ENCODE measurements at regions not wholly inside any gene's neighbourhood (a gene's known extent, or its start where the extent isn't known, plus 50 kb on each side); places are given as distances from the start of the nearest gene placed in this dataset.

DNA sequence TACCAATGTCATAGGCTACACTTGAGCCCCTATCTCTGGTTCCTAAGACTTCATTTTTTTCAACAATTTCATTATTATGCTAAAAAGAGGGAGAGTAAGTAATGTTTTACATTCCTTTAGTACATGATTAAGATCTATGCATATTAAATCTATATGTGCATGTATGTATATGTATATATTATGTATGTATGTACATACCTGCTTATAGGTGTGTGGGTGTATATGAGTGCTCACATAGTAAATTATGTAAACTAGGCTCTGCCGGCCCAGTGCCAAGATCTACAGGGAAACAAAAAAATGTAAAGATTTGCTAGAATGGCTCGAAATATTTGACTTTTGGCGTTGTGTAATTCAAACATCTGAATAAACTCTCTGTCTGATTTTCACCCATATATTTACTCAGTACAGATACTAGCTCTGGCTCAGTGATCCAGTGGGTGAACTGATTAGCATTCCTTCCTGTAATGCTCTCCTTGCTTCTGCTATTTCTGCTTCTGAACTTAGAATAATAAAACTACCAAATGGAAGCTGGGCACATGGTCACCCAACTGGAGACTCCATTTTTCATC lies 113.1 kb upstream of the FGGY start:
- H3K79me2 ChIP-seq (ENCODE audit: insufficient read depth, low read length) = no peaks in the 10 kb centered on the region
- H3K27me3 ChIP-seq (ENCODE audit: insufficient read depth, low read length) = no peaks in the 10 kb centered on the region
- no peak overlapping the region for H3K4me3 ChIP-seq (ENCODE audit: insufficient read depth, low read length)
- no peaks in the 10 kb centered on the region for H3K9me3 ChIP-seq (ENCODE audit: low read depth, low read length)
- TF ChIP-seq CTCF (IDR thresholded peaks at IDR 0.05; ENCODE audit: extremely low read depth, low read depth, low read length) = no peak
- H2AFZ ChIP-seq (ENCODE audit: low read length) = no peak overlapping the region
- H3K27ac ChIP-seq (ENCODE audit: low read depth, low read length) = no peak overlapping the region
- H3K36me3 ChIP-seq (ENCODE audit: insufficient read depth, low read length) = no peaks in the 10 kb centered on the region
- no peaks in the 10 kb centered on the region for H4K20me1 ChIP-seq (ENCODE audit: insufficient read depth, low read length)
- no peak overlapping the region for H3K4me2 ChIP-seq (ENCODE audit: insufficient read depth, low read length)
- H3K4me1 ChIP-seq (ENCODE audit: insufficient read depth, low read length) = peaks cover 6% of the 10 kb centered on the region
- DNase-seq (ENCODE audit: insufficient read length, low spot score, missing footprints) = no peak

GRCh38 chr1:59184365-59184905 lies 112.5 kb upstream of the FGGY start:
- H3K79me2 ChIP-seq (ENCODE audit: insufficient read depth, low read length) = no peaks in the 10 kb centered on the region
- H3K4me3 ChIP-seq (ENCODE audit: insufficient read depth, low read length) = no peak overlapping the region
- peaks cover 6% of the 10 kb centered on the region for H3K4me1 ChIP-seq (ENCODE audit: insufficient read depth, low read length)
- no peaks in the 10 kb centered on the region for H3K9me3 ChIP-seq (ENCODE audit: low read depth, low read length)
- H4K20me1 ChIP-seq (ENCODE audit: insufficient read depth, low read length) = no peaks in the 10 kb centered on the region
- H3K4me2 ChIP-seq (ENCODE audit: insufficient read depth, low read length) = no peak overlapping the region
- no peak overlapping the region for H3K27ac ChIP-seq (ENCODE audit: low read depth, low read length)
- H3K36me3 ChIP-seq (ENCODE audit: insufficient read depth, low read length) = no peaks in the 10 kb centered on the region
- H2AFZ ChIP-seq (ENCODE audit: low read length) = no peak overlapping the region
- no peak for DNase-seq (ENCODE audit: insufficient read length, low spot score, missing footprints)
- H3K27me3 ChIP-seq (ENCODE audit: insufficient read depth, low read length) = no peaks in the 10 kb centered on the region
- no peak for TF ChIP-seq CTCF (IDR thresholded peaks at IDR 0.05; ENCODE audit: extremely low read depth, low read depth, low read length)

DNA sequence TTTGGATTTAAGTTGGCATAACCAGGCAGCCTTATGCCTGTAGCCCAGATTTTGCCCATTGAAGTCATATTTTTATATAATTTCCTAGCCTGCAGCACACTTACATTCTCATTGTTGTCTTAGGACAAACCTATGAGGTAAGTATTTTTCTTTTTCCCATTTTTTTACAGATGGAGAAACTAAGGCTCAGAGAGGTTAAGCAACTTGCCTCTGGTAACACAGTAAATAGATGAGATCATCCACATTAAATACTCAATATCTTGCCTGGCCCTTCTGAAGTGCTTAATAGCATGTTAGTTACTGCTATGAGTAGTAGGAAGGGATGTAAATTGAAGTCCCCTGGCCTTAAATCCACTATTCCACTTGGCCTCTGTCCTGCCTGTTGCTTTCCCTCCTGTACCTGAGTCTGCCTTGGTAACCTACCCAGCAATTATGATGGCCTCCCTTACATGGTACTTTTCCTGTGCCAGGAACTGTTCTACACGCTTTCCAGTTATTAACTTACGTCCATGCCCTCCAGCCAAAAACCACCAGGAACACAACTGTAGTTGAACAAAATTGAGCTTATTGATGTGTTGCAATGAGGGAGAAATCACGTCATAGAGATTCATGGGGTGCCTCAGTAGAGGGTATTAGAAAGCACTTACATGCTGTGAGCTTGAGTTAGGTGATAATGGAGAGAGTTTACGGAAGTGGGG lies 111.6 kb upstream of the FGGY start:
- no peak overlapping the region for H3K4me3 ChIP-seq (ENCODE audit: insufficient read depth, low read length)
- H3K4me1 ChIP-seq (ENCODE audit: insufficient read depth, low read length) = peaks cover 6% of the 10 kb centered on the region
- H4K20me1 ChIP-seq (ENCODE audit: insufficient read depth, low read length) = no peaks in the 10 kb centered on the region
- H2AFZ ChIP-seq (ENCODE audit: low read length) = no peak overlapping the region
- no peak overlapping the region for H3K4me2 ChIP-seq (ENCODE audit: insufficient read depth, low read length)
- H3K36me3 ChIP-seq (ENCODE audit: insufficient read depth, low read length) = no peaks in the 10 kb centered on the region
- no peaks in the 10 kb centered on the region for H3K79me2 ChIP-seq (ENCODE audit: insufficient read depth, low read length)
- H3K27me3 ChIP-seq (ENCODE audit: insufficient read depth, low read length) = no peaks in the 10 kb centered on the region
- DNase-seq (ENCODE audit: insufficient read length, low spot score, missing footprints) = no peak
- no peak overlapping the region for H3K27ac ChIP-seq (ENCODE audit: low read depth, low read length)
- H3K9me3 ChIP-seq (ENCODE audit: low read depth, low read length) = no peaks in the 10 kb centered on the region
- no peak for TF ChIP-seq CTCF (IDR thresholded peaks at IDR 0.05; ENCODE audit: extremely low read depth, low read depth, low read length)

- DNase-seq (ENCODE audit: insufficient read length, low spot score, missing footprints) = peak; percentile 45
- peaks cover 6% of the 10 kb centered on the region for H3K4me1 ChIP-seq (ENCODE audit: insufficient read depth, low read length)
- no peaks in the 10 kb centered on the region for H3K9me3 ChIP-seq (ENCODE audit: low read depth, low read length)
- H3K36me3 ChIP-seq (ENCODE audit: insufficient read depth, low read length) = no peaks in the 10 kb centered on the region
- peak; percentile 30 for TF ChIP-seq CTCF (IDR thresholded peaks at IDR 0.05; ENCODE audit: extremely low read depth, low read depth, low read length)
- H3K79me2 ChIP-seq (ENCODE audit: insufficient read depth, low read length) = no peaks in the 10 kb centered on the region
- no peak overlapping the region for H3K27ac ChIP-seq (ENCODE audit: low read depth, low read length)
- no peak overlapping the region for H2AFZ ChIP-seq (ENCODE audit: low read length)
- H3K4me2 ChIP-seq (ENCODE audit: insufficient read depth, low read length) = no peak overlapping the region
- no peaks in the 10 kb centered on the region for H3K27me3 ChIP-seq (ENCODE audit: insufficient read depth, low read length)
- H4K20me1 ChIP-seq (ENCODE audit: insufficient read depth, low read length) = no peaks in the 10 kb centered on the region
- H3K4me3 ChIP-seq (ENCODE audit: insufficient read depth, low read length) = no peak overlapping the region
Measured at GRCh38 chr1:59186656-59187055, 110.2 kb upstream of the FGGY start.

All from osteoblast (primary cell).